HepG2 (cell line): ENCODE measurements at regions not wholly inside any gene's neighbourhood (a gene's known extent, or its start where the extent isn't known, plus 50 kb on each side); places are given as distances from the start of the nearest gene placed in this dataset.

Source experiments
- MAFK ChIP-seq, 2 experiments: IDR thresholded peaks in 1 of 2; conservative IDR thresholded peaks in 1 of 2; 2 replicates each; pipeline ENCODE4 v1.6.1; 2011; ENCODE audit warnings: improper control_type of control experiment in 2 of 2, low read length in 2 of 2
- NFE2 ChIP-seq: sonication (generic); formaldehyde crosslinking; IDR thresholded peaks from 2 replicates; pipeline ENCODE4 v1.4.0; 2020; ENCODE audit warnings: missing genetic modification reagents
- REST ChIP-seq, 2 experiments: IDR thresholded peaks; 2 replicates each; pipeline ENCODE4 v1.6.1; 2011 to 2012; ENCODE audit warnings: low read length in 2 of 2, borderline replicate concordance in 1 of 2, low read depth in 1 of 2, mild to moderate bottlenecking in 1 of 2, moderate library complexity in 1 of 2
- SRSF4 ChIP-seq: fragments of 200-400 bp; formaldehyde crosslinking; IDR thresholded peaks from one replicate; pipeline ENCODE4 v1.6.1; 2018; ENCODE audit warnings: mild to moderate bottlenecking, low read depth, low read length, moderate library complexity; ENCODE audit not compliant: poor library complexity, severe bottlenecking
- TMF1 ChIP-seq: sonication (generic); formaldehyde crosslinking; IDR thresholded peaks from 2 replicates; pipeline ENCODE4 v1.8.1; 2022; ENCODE audit warnings: low read depth, missing genetic modification reagents
- TOE1 ChIP-seq: sonication (generic); formaldehyde crosslinking; IDR thresholded peaks from 2 replicates; pipeline ENCODE4 v1.4.0; 2020; ENCODE audit warnings: mild to moderate bottlenecking, missing genetic modification reagents
- ZNF296 ChIP-seq: sonication (generic); formaldehyde crosslinking; conservative IDR thresholded peaks from 2 replicates; pipeline ENCODE4 v1.5.0; 2020; ENCODE audit warnings: mild to moderate bottlenecking, missing genetic modification reagents
- ZNF510 ChIP-seq: sonication (generic); formaldehyde crosslinking; IDR thresholded peaks from 2 replicates; pipeline ENCODE4 v1.4.0; 2020; ENCODE audit warnings: low read depth, mild to moderate bottlenecking, missing genetic modification reagents
- ZNF577 ChIP-seq: sonication (generic); formaldehyde crosslinking; IDR thresholded peaks from 2 replicates; pipeline ENCODE4 v1.4.0; 2020; ENCODE audit warnings: mild to moderate bottlenecking, low read depth, missing genetic modification reagents, borderline replicate concordance
- TF ChIP-seq, protein P1 (sequence below): sonication (generic); formaldehyde crosslinking; IDR thresholded peaks from 2 replicates; pipeline ENCODE4 v1.4.0; 2020; ENCODE audit warnings: missing genetic modification reagents

- TF ChIP-seq MAFK (conservative IDR thresholded peaks at IDR 0.05 in 1 of 2, IDR thresholded peaks at IDR 0.05 in 1 of 2; ENCODE audit: low read length in 2 of 2) (no peak), TOE1 (CRISPR knock-in tag) (no peak), ZNF296 (CRISPR knock-in tag) (no peak), ZNF510 (CRISPR knock-in tag) (no peak), TMF1 (CRISPR knock-in tag) (no peak), ZNF577 (CRISPR knock-in tag) (no peak), SRSF4 (no peak), REST (IDR thresholded peaks at IDR 0.05; ENCODE audit: borderline replicate concordance in 1 of 2, low read depth in 1 of 2, low read length in 2 of 2) (no peak), NFE2 (CRISPR knock-in tag) (no peak)
- TF ChIP-seq, protein P1, sequence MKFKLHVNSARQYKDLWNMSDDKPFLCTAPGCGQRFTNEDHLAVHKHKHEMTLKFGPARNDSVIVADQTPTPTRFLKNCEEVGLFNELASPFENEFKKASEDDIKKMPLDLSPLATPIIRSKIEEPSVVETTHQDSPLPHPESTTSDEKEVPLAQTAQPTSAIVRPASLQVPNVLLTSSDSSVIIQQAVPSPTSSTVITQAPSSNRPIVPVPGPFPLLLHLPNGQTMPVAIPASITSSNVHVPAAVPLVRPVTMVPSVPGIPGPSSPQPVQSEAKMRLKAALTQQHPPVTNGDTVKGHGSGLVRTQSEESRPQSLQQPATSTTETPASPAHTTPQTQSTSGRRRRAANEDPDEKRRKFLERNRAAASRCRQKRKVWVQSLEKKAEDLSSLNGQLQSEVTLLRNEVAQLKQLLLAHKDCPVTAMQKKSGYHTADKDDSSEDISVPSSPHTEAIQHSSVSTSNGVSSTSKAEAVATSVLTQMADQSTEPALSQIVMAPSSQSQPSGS (CRISPR knock-in tag), result no peak
Measured at GRCh38 chr18:46366751-46367376, 262.7 kb downstream of the HAUS1 start.
